Fibroblast of skin of left quadriceps (primary cell): ENCODE measurements at regions not wholly inside any gene's neighbourhood (a gene's known extent, or its start where the extent isn't known, plus 50 kb on each side); places are given as distances from the start of the nearest gene placed in this dataset.

Experiments
- DNase-seq, 2 experiments: peaks; one replicate each; pipeline ENCODE4 v3.0.0-alpha.2; 2013; ENCODE audit warnings: low read depth in 2 of 2

DNA sequence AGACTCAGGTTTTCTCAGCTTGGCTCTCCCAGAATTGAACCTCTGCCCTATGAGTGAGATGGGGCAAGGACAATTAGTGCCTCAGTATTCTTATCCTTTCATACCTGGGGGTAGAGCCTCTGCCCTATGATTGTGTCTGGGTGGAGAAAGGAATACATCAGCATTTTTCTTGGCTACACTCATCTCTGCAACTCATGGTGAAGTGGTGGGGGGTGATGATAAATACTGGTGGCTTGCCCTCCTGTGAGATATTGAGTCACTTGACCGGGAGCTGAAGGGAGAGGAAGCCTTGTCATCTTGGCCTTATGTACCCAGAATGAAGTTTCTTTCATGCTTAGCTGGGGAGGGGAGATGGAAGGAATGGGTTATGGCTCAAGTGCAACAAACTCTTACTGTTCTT lies 71.3 kb upstream of the ENOX2 start:
- DNase-seq: peak; percentile 3 to 4

DNA sequence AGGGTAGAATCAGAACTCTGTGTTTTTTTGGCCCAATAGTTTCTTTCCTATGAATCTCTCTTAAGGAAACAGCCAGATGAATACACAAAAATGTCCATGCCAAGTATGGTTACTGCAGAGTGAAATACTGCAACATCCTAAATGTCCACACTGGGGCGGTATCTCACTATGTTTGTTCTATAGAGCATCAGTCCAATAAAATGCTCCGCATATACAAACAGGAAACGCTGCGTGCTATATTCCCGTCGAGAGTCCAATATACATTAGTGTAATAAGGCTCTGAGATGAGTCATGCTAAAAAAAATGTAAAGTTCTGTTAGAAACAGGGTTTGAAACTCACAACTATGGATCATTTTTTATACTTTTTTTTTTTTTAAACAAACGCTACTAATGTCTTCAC lies 72.9 kb upstream of the ENOX2 start:
- peak; percentile 32 to 36 for DNase-seq

DNA sequence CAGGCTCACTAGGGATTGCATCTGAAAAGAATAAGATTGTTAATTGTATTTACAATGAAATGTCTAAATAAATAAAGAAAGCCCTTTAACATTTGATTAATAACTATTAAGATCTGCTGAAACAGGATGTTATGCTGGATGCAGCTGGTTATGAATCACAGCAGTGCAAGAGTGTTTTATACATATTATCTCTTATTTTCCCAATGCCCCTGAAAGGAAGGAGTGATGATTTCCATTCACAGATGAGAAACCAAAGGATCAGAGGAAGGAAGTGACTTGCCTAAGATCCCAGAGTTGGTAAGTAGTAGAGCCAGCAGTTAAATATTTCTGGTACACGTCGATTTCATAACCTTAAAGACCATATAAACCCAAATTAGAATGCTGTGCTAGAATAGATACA lies 76.3 kb upstream of the ARHGAP36 start:
- no peak for DNase-seq

DNA sequence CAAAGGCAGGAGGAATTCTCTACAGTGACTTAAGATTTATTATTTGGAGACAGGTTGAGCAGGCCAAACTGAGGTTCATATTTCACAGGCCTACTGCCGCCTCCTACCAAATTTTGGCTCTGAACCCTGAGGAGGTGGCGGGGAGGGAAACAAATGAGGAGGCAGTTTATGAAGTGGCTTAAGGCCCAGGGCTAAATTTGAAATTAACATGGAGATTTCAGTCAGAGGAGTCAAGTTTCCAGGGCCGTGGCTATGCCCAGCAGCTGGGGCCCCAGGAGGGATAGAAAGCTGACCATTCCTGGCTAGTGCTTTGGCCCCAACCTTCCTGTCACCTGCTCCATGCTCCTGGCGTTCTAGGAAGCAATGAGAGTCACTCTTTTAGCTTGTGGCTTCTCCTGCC lies 73.4 kb upstream of the ARHGAP36 start:
- DNase-seq: no peak

DNA sequence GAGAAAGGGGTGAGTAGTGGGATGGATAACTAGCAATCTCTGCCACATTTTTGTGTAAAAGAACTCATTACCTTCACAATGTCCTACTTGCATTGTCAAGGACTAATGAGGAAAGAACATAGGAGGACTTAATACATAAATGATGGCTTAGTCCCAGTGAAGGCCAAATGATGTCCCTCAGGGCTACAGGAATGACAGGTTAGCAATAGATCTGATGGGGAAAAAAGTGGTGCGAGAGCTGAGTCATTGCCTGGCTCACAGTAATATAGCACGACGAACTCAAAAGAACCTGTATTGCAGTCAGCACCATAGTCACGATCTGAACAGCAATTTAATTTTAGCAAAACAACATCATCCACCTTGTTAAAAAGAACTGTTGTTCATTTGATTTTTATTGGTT lies 70.9 kb upstream of the ARHGAP36 start:
- DNase-seq: no peak

DNA sequence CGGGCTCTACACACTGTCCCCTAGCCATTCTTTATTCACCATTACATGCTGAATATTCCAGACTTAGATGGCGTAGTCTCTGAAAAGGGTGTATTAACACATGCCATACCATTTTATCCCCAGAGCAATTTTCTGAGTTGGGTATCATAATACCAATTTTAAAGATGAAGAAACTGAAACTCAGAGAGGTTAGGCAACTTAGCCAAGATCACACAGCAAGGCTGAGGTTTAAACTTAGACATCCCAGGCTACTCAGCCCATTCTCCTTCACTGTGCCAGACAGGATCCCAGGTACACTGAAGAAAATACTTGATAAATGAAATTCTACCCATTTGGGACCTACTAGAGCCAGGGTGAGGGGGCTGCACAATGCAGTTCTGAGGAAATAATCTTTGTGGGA lies 67.4 kb upstream of the ARHGAP36 start:
- DNase-seq: no peak

DNA sequence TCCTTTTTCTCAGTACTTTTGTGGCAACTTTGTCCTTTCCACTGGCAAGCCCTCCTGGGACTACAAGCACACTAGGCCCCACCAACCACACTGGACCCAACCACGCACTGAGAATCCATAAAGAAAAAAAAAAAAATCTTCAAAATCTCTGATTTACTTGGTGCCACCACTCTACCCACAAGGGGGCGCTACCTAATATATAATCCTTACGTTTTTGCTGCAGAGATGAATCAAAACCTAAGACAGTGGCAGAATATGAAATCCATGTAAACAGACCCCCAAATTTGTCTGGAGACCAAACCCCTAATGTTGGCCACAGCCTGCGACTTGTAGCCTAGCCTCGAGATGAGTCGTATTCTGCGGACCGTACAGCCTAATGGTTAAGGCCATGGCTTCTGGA lies 63.5 kb upstream of the ARHGAP36 start:
- no peak for DNase-seq

DNA sequence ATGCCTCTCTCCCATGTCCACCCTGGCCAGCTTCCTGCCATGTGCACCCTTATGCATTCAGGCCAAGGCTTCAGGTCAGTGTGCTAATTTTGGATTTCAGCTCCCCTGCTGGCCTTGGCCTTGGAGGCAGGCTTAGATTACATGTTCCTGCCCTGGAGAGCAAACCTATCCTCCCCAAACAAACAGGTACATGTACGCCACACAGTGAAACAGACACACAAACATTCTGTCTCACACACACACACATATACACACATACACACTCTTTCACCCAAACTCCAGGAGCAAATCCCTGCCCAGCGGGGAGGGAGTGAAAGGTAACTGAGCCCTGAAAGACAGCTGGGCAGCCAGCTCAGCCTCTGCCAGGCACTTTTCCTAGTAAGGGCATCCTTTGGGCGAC lies 62.7 kb upstream of the ARHGAP36 start:
- no peak for DNase-seq

DNA sequence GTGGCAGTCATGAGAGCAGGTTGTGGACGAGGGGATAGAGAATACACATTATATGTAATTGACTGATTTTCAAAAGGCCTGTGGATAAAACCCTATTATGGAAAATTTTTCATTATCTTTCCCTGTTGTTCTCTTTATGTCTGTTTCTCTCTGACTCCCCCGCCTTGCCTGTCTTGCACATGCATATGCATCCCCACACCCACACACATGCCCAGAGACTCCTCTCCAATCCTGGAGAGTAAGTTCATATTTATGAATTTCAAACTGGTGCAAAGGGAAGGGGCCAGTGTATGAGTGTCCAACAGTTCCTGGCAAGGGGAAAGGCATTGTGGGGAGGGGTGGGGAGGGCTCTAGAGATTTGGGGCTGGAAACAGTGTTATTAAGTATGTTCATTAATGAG lies 60.8 kb upstream of the ARHGAP36 start:
- no peak for DNase-seq

DNA sequence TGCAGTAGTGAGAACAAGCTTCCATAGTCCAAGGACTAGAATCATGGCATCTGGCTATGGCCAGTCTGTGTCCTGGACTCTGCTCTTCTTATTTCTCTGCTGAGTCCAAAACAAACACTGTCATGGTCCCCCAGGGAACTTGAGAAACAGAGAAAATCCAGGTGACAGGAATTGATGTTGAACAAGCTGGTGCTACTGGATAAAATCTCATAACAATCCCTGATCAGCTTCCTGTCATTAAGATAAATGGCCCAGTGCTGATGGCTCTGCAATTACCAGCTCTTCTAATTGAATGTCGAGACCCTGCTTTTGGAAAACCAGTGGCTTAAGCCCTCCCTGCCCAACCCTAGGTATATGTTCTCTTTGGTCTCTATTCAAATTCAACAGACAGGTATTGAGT lies 58.8 kb upstream of the ARHGAP36 start:
- no peak for DNase-seq
